COLO668 (cell line): ENCODE measurements at regions not wholly inside any gene's neighbourhood (a gene's known extent, or its start where the extent isn't known, plus 50 kb on each side); places are given as distances from the start of the nearest gene placed in this dataset.
A peak's percentile ranks its signal among the peaks of the same experiment; 100 is the strongest.

Source experiments
- DNase-seq: peaks from one replicate; lab custom pipeline; 2025; ENCODE audit not compliant: unreplicated experiment; lab: John Stamatoyannopoulos, UW

DNA sequence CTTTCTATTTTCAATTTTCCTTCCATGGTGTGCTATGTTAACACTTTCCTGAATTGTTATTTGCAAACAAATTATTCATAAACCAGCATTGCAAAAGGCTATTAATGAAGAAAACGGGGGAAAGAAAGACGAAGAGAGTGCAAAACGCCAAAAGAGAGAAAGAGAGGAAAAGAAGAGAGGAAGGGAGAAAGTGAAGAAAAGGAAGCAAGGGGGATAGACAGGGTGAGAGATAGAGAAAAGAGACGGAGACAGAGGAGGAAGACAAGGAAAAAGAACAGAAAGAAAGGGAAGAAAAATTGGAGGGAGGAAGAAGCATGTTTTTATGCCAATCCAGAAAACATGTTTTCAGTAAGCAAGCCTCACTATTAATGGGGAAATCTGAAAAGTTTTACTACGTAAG, 310.6 kb downstream of the TFEC start:
- DNase-seq = no peak

DNA sequence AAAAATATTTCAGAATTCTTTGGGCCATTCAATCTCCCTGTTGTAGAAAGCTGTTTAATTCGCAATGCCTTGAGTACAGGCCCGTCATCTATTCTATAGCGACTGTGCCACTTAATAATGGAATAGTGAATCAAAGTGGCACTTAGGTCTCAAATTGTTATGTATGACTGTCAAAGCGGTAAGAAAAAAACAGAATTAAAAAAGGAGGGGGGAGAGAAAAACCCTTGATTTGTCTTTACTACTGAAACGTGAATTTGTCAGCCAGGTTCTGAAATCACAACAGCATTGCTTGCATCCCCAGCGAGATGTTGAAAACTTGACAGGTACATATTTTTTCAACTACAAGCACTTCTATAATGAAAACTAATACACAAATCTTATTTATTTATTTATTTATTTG, 320.9 kb downstream of the TFEC start:
- DNase-seq = no peak

DNA sequence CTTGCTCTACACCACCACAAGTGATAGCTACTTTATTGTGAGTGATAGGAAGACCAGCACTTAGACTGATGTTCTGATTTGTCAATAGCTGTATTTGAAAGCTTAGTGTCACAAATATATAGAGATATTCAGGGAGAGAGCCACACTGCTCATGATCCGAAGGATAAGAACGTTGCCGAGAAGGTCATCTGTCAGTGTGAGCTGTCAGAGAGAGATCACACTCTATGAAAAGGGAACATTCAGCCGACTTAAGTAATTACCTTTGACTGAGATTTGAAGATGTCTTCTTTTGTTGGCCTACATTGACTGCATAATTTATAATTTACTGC, 322.6 kb downstream of the TFEC start:
- no peak for DNase-seq

DNA sequence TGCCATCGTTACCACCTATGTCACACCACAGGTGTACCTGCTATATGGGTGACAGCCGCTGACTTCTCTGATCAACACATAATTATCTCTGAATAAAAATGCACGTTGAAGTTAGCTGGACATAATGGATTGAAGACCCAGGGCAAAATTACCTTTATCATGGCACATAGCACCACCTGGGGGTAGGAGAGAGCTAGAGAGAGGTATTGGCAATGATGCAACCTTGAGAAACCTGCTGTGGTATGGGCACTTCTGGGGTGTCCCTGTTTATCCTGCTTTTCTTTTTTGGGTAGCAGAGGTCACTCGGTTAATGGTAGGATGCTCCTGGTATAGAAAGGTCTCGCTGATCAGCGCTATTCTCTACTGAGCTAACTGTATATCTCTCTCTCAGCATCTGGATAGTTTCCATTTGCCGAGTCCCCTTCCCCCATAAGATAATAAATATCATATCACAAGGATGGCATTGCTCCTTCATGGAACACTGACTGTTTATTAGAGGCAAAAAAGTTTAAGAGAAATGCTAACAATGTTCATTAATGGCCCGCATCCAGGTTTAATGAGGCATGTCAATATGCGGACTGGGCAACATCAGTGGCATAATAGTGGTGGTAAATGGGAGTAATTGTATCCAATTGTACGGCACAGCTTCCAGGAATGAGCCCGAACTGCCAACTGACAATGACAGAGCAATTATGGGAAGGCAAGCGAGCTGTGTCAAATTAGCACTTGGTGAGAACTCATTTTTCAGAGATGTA, 323.1 kb downstream of the TFEC start:
- peak; percentile 40 for DNase-seq

DNA sequence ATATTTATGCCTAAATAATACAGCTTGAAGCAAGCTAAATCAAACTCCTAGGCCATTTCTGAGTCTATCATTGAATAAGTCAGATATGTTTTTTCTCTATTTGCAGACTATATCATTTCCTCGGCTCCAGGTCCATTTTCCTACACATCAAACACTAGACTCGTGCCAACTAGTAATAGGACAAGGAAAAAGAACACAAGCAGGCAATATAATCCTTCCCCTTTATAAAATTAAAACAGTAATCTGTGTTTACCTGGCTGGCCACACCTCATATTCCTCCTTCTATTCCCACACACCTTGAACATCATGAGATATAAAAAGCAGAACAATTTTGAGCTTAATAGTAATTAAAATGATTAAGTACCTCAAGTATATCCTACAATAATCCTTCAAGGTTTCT, 325.7 kb downstream of the TFEC start:
- no peak for DNase-seq

DNA sequence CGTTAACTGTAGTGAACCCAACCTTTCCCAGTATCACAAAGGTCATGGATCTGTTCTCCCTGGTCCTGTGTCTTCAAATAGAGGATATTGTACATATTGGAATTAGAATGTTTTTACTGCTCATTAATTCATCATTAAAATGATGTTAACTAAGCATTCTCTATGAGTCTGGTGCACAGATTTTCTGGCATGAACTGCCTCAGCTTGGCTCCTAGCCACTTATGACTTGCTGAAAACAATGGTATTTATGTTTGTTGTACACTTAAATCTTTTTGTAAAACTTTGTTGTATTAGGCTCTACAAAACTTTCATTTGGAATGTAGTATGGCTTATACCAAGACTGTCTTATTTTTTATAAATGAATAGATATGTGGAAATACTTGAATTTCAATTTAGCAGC, 329.4 kb downstream of the TFEC start:
- DNase-seq = no peak

DNA sequence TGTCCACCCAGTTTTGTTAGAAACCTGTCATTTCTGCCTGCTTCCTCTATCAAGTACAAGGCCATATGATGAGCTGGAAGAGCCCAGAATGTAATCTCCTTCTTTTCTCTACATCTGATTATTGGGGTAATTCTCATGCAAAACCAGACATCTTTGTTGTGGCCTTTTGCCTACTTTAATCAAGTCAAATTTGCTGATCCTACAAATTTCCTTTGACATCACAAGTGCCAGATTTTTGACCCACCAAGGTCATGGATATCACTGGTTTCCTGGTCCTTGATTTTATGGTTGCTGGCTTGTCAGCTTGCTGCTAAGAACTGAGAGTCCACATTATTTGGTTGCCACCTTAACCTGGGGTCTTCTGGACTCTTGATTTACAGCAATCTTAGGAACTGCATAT, 336.1 kb downstream of the TFEC start:
- DNase-seq = no peak

DNA sequence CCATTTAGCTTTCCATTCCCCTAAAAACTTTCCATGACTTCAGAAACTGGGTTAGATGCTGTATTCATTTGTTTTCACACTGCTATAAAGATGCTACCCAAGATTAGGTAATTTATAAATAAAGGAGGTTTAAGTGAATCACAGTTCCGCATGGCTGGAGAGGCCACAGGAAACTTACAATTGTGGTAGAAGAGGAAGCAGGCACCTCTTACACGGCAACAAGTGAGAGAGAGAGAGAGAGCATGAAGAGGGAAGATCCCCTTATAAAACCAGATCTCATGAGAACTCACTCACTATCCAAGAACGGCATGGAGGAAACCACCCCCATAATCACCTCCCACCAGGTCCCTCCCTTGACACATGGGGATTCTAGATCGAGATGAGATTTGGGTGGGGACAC, 336.8 kb downstream of the TFEC start:
- DNase-seq = no peak

DNA sequence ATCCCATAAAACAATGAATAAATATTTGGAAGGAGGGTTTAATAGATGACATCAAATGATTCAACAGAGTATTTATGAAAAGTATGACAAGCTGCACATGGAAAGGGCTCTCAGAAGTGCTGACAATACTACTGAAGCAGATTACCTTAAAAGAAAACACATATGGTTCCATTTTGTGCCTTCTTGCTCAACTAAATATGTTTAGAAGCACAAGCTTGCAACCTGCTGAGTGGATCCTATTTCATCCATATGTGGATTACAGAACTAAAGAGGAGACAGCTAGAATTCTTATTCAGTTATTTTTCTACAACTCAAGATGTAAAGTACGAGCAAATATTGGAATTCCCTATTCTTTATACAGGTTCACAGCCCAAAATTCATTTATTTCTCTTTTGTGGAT, 340.6 kb downstream of the TFEC start:
- no peak for DNase-seq

DNA sequence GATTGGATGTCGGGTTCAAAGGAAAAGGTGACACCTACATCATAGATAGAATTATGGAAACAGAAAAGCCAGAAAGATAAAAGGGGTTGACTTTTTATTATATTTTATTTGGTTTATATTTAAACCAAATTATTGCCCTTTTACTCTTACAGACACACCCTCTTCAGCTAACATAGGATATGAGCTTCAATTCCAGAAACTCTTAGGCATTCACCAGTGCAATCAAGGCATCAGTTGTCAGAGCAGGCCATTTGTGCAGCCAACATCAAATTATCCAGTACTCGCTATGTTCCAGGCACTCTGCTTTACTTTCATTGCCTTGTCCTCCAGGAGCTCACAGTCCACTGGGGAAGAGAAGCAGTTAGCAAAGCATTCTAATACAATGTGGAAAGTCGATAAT, 347.5 kb downstream of the TFEC start:
- no peak for DNase-seq

DNA sequence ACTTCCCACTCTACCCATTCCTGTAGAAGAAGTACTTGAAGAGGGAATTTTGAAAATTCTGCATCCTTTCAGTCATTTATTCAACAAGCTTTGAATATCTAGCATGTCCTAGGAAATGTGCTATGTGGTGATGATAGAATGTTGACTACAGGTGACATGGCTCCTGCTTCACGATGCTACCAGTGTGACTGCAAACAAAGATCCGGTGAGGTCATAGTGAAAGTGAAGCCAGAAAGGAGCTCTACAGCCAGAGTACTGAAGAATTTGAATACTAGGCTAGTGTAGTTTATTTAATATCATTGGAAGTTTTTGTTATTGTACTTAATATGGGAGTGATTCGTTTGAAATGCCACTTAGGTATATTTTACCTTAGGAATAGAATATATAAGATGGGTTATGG, 348.1 kb downstream of the TFEC start:
- no peak for DNase-seq

DNA sequence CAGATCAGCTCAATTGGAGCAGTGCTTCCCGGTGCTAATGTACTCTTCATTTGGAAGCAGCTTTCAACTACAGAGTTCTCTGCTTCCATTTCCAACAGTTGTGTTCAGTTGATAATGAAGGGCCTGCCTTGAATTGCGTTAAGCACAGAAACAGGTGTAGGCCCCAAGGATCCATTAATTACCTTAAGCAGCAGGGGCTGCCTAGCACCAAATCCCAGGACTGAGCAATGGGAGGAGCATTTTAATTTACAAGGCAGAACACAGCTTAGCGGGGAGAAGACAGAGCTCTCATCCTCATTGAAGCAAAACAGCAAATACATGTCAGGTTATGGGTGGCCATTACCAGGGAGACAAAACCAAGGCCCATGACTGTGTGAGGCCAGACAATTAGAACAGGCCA, 349.6 kb downstream of the TFEC start:
- DNase-seq = no peak

DNA sequence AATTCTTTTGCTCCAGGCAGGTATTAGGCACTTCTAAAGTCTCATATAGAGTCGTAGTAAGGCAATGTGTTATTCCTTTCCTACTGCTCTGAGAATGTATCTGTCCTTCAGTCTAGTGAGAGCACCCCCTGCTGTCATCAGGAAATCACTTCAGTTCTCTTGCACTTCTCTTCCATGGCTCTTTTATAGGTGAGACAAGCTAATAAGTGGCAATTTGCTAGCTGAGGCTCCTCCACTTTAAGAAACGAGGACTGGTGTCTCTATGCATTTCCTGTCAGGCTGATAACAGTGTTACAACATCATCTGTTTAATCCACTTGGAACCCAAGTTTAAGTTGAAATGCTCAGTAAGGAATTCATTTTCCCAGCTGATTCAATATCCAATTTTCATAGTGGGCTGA, 350.6 kb downstream of the TFEC start:
- no peak for DNase-seq

DNA sequence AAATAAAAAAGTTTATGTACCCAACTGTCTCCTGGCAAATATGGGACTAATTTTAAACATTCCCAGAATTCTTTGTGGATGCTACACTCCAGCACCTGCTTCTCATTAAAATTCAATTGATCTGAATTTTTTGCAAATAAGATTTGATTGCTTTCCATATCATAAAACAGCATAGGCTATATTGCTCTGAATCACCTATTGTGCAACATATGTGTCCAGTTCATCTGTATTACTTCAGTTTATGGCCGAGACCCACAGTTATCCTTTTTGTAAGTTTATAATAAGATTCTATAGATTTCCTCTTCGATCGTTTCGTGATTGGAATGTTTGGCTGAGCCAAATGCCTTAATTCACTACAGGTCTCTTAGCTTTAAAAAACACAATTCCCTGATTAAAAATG, 351.1 kb downstream of the TFEC start:
- no peak for DNase-seq

DNA sequence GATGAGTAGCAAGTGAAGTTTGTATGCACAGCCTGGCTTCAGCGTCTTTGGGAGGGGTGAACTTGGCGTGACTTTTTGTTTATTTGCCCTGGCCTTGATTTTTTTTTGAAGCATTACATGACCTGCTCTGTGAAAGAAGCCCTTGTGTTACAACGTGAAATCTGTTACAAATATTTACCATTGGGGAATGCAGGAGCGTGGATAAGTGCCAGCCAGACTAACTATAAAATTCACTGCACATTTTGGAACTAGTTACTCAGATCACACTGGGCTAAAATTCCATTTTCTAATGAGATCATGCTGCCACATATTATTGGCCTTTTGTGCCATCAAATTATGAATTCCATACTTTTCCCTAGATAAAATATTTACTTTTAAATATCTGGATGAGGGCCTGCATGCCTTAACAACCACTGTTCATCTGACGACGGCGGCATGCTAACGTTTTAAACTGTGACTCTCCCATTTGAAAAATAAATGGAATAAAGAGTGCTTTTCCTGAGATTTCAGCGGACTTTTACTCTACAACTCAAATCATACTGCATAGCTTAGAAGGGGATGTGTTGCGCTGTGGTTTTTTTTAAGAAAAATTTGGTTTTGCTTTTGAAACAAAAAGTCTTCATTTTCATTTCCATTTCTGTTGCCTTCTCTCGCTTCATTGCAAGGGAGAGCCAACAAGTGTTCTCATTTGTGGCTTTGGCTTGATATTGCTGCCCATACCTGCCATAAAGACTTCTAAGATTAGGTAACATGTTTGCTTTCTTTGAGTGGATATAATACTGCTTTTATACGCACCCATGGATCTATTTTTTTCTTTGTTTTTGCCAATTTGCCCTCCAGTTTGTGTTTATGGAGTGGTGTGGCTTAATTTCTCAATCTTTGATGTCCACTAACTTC, 352.2 kb downstream of the TFEC start:
- no peak for DNase-seq

DNA sequence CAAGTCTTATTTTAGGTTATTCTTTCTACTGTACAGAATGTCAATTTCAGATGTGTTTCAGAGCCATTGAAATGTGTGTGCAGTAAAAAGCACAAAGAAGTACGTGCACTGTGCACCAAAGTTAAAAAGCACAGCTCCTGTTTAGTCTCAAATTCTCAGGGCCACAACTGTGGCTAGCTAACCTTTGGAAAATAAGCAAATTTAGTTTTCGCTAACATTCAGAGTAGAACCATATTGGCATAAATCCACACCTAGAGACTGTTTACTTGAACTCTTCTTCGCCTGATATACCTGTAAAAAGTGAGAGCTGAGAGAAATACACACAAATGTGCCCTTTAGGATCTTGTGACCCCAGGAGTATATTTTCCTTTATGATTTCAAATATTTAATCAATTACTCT, 353.9 kb downstream of the TFEC start:
- no peak for DNase-seq

DNA sequence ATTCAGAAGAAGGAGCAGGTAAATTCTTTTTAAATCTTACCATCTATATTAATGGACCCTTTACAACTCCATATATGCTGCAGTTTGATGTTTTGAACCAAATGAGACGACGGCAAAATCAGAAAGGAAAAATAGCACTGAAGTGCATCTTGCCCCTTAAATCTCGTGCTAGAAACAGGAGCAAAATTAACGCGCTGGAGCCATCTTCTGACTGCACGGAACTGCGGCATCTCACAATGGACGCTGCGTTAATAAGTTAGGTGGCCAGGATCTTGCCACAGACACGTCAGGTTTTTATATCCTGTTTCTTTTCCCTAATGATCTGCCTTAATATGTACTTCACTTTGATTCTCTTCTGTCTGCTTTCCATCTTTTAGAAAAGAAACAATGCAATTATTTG, 354.5 kb downstream of the TFEC start:
- peak; percentile 12 for DNase-seq

DNA sequence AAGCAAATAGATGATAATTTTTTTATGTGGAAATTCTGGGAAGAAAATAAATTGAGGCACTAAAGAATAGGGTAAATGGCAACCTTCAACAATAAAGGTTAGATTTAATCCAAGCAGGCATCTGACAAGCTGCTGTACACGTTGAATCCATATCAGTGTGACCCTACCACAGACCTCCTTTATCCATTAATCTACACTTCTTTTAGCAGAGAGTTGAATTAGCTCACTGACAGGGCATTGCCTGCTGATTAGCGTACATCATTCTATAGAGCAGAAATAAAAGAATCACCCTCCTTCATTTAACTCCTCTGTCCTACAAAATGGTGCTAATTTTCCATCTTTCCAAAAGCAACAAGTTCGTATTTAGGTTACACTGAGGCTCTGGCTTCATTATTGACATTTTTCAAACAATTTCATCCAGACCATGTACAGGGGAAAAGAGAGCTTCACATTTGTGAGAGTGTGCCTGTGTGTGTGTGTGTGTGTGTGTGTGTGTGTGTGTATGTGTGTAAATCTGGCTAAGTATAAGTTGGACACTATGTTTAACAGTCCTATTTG, 356.0 kb downstream of the TFEC start:
- DNase-seq = no peak

DNA sequence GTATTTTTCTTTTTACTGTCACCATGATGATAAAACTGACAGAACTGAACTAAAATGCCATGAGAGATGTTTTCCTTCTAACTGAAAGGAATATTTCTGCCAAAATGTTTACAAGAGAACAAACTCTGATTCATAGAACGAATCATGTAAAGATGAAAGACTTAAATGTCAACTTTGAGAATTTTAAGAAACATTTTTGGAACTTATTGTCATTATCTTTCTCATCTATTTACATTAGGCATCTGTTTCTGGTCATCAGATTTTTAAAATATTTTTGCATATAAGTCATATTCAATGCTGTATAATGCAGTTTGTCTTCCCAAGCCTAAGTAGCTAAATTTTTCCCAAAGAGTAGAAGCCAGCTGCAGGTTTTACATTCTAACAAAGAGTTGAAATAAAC, 358.5 kb downstream of the TFEC start:
- DNase-seq = no peak

DNA sequence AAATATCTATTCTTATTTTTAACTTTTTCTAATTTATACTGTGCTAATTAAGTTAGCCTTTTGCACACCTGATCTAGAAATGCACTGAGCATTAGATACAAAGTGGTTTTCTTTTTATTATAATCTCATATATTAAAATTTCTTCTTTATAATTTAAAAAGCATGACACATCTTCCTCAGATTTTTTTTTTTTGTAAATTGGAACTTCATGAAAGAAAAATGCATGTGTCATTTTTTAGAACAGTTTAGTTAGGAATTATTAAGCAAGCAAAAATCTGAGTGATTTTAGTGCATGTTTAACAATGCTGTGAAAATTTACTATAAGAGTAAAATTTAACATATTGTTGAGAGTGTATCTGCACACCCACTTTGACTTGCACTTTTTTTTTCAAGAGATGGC, 367.9 kb downstream of the TFEC start:
- DNase-seq = no peak

DNA sequence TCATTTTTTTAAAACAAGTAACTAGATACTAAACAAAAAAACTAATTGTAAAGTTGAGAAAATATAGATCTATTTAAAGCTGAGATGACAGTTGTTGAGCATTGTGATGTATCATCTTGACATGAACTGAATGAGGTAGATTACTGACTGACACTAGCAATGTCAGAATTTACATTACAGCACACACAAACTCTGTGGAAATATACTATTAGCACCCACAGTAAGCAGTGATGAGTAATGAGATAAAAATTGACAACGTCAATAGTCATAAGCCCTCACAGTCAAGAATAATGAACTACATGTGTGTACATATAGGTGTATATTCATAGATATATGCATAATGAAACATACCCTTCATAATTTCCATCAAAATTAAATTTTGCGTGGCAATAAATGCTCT, 368.4 kb downstream of the TFEC start:
- no peak for DNase-seq

DNA sequence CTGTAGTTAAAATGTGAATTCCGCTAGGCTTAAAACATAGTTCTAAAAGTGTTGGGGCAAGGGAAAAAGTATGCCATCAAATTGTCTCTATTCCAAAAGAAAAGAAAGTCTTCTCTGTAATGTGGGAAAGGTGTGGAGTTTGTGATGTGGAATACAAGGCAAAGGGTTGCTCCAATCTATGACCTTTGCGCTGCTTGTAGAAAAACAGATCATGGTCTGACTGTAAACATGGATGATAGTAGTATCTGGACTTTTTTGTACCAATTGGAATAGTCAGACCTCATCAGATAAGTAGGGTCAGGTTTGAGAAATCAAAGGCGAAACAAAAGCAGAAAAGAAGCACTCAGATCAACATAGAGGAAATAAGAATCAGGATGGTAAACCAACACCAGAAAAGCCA, 372.3 kb downstream of the TFEC start:
- no peak for DNase-seq
